Vagina (tissue), 2 donors: ENCODE measurements at regions not wholly inside any gene's neighbourhood (a gene's known extent, or its start where the extent isn't known, plus 50 kb on each side); places are given as distances from the start of the nearest gene placed in this dataset.

Experiments
- DNase-seq, 2 donors: peaks; one replicate each; pipeline ENCODE4 v3.0.0-alpha.2; 2017; ENCODE audit errors: extremely low spot score in 2 of 2
- H3K27ac ChIP-seq: fragments of 200-600 bp; sonication (generic); one replicate; pipeline ENCODE4 v1.5.1; 2019
- H3K27me3 ChIP-seq: fragments of 200-600 bp; sonication (generic); one replicate; pipeline ENCODE4 v1.5.1; 2019
- H3K36me3 ChIP-seq, 2 donors: fragments of 200-600 bp; sonication (generic); one replicate each; pipeline ENCODE4 v1.5.1; 2017 to 2019
- H3K4me1 ChIP-seq: fragments of 200-600 bp; sonication (generic); one replicate; pipeline ENCODE4 v1.5.1; 2019
- H3K4me3 ChIP-seq, 2 donors: fragments of 200-600 bp; sonication (generic); 1 replicate in 1 of 2; 2 replicates in 1 of 2; pipeline ENCODE4 v1.5.1; 2016 to 2019
- H3K9me3 ChIP-seq: fragments of 200-600 bp; sonication (generic); one replicate; pipeline ENCODE4 v1.5.1; 2019
- CTCF ChIP-seq, 3 experiments: fragments of 450-650 bp in 2 of 3; fragments of 200-600 bp in 1 of 3; sonication (generic) in 1 of 3; IDR thresholded peaks; one replicate each; pipeline ENCODE4 v1.5.1; 2017 to 2019; ENCODE audit warnings: antibody characterized with exemption in 3 of 3, mild to moderate bottlenecking in 2 of 3, moderate library complexity in 2 of 3
- POLR2A ChIP-seq, 2 donors: fragments of 450-650 bp; IDR thresholded peaks; one replicate each; pipeline ENCODE4 v1.6.1; 2017; ENCODE audit warnings: antibody characterized with exemption in 2 of 2, mild to moderate bottlenecking in 2 of 2, moderate library complexity in 2 of 2
- POLR2AphosphoS5 ChIP-seq, 2 donors: sonication (generic); formaldehyde crosslinking; IDR thresholded peaks; one replicate each; pipeline ENCODE4 v1.9.0; 2017; ENCODE audit warnings: antibody characterized with exemption in 2 of 2, mild to moderate bottlenecking in 2 of 2, low read depth in 1 of 2; ENCODE audit not compliant: insufficient read depth in 1 of 2
- intact Hi-C: fragments of 100-400 bp; cut with DNase I; formaldehyde crosslinking; loops from one replicate; pipeline ENCODE4 v1.15.1; 2023

- H3K27ac ChIP-seq: no peak overlapping the region
- no peak for DNase-seq
- H3K4me3 ChIP-seq: no peak overlapping the region
- H3K36me3 ChIP-seq: no peaks in the 10 kb centered on the region
- no peaks in the 10 kb centered on the region for H3K9me3 ChIP-seq
- intact Hi-C loops: no loop called here
- no peaks in the 10 kb centered on the region for H3K4me1 ChIP-seq
- no peak for TF ChIP-seq CTCF (IDR thresholded peaks at IDR 0.05)
- TF ChIP-seq POLR2A (IDR thresholded peaks at IDR 0.05): no peak
- TF ChIP-seq POLR2AphosphoS5 (IDR thresholded peaks at IDR 0.05; ENCODE audit: insufficient read depth in 1 of 2, low read depth in 1 of 2): no peak
- H3K27me3 ChIP-seq: no peaks in the 10 kb centered on the region
These were observed 522.0 kb upstream of the ATXN8OS start for GRCh38 chr13:69585656-69586055.

- no peak for TF ChIP-seq POLR2A (IDR thresholded peaks at IDR 0.05)
- TF ChIP-seq POLR2AphosphoS5 (IDR thresholded peaks at IDR 0.05; ENCODE audit: insufficient read depth in 1 of 2, low read depth in 1 of 2): no peak
- TF ChIP-seq CTCF (IDR thresholded peaks at IDR 0.05): no peak
- no peak for DNase-seq
- Histone ChIP-seq H3K4me3 (no peak overlapping the region), H3K4me1 (no peaks in the 10 kb centered on the region), H3K27me3 (no peaks in the 10 kb centered on the region), H3K36me3 (no peaks in the 10 kb centered on the region), H3K27ac (no peak overlapping the region), H3K9me3 (no peaks in the 10 kb centered on the region)
- intact Hi-C loops: no loop called here
These were observed 527.4 kb upstream of the ATXN8OS start for GRCh38 chr13:69580255-69580654.

GRCh38 chr13:69579351-69579750 is 528.3 kb upstream of the ATXN8OS start:
- TF ChIP-seq POLR2A (IDR thresholded peaks at IDR 0.05) (no peak), POLR2AphosphoS5 (IDR thresholded peaks at IDR 0.05; ENCODE audit: insufficient read depth in 1 of 2, low read depth in 1 of 2) (no peak), CTCF (IDR thresholded peaks at IDR 0.05) (no peak)
- H3K27me3 ChIP-seq: no peaks in the 10 kb centered on the region

GRCh38 chr13:69571606-69572323 is 535.9 kb upstream of the ATXN8OS start:
- TF ChIP-seq POLR2A (IDR thresholded peaks at IDR 0.05): no peak
- TF ChIP-seq CTCF (IDR thresholded peaks at IDR 0.05): no peak
- TF ChIP-seq POLR2AphosphoS5 (IDR thresholded peaks at IDR 0.05; ENCODE audit: insufficient read depth in 1 of 2, low read depth in 1 of 2): no peak
- H3K4me3 ChIP-seq: no peak overlapping the region
- intact Hi-C loops: loop anchor here (2.0 kb wide), 1 partner anchor 15 kb away; no protein-coding TSS in a partner anchor

More at GRCh38 chr13:69579351-69579750, 528.3 kb upstream of the ATXN8OS start:
- DNase-seq: no peak
- H3K9me3 ChIP-seq: no peaks in the 10 kb centered on the region
- H3K27ac ChIP-seq: no peak overlapping the region
- intact Hi-C loops: no loop called here
- no peak overlapping the region for H3K4me3 ChIP-seq
- H3K4me1 ChIP-seq: no peaks in the 10 kb centered on the region
- H3K36me3 ChIP-seq: no peaks in the 10 kb centered on the region

GRCh38 chr13:69567514-69567913 is 540.1 kb upstream of the ATXN8OS start:
- H3K9me3 ChIP-seq: no peaks in the 10 kb centered on the region
- no peak for DNase-seq
- no peak overlapping the region for H3K4me3 ChIP-seq
- H3K36me3 ChIP-seq: no peaks in the 10 kb centered on the region
- H3K27me3 ChIP-seq: no peaks in the 10 kb centered on the region
- intact Hi-C loops: no loop called here
- no peak overlapping the region for H3K27ac ChIP-seq
- TF ChIP-seq POLR2AphosphoS5 (IDR thresholded peaks at IDR 0.05; ENCODE audit: insufficient read depth in 1 of 2, low read depth in 1 of 2) (no peak), CTCF (IDR thresholded peaks at IDR 0.05) (no peak), POLR2A (IDR thresholded peaks at IDR 0.05) (no peak)
- no peaks in the 10 kb centered on the region for H3K4me1 ChIP-seq

More at GRCh38 chr13:69571606-69572323, 535.9 kb upstream of the ATXN8OS start:
- Histone ChIP-seq H3K27me3 (no peaks in the 10 kb centered on the region), H3K27ac (no peak overlapping the region), H3K9me3 (no peaks in the 10 kb centered on the region), H3K36me3 (no peaks in the 10 kb centered on the region), H3K4me1 (no peaks in the 10 kb centered on the region)
- DNase-seq: no peak
